LHCN-M2 (cell line): ENCODE measurements at regions not wholly inside any gene's neighbourhood (a gene's known extent, or its start where the extent isn't known, plus 50 kb on each side); places are given as distances from the start of the nearest gene placed in this dataset.
A peak's percentile ranks its signal among the peaks of the same experiment; 100 is the strongest.

Experiments used
- DNase-seq: peaks from one replicate; pipeline ENCODE4 v3.0.0-alpha.2; 2012; ENCODE audit warnings: low read depth

- peak; percentile 37 for DNase-seq
These were observed 1337.3 kb downstream of the PCDH9 start for GRCh38 chr13:65892859-65893258.

- peak; percentile 44 for DNase-seq
These were observed 1340.8 kb downstream of the PCDH9 start for GRCh38 chr13:65889368-65889767.

GRCh38 chr13:65882810-65883209, 1347.3 kb downstream of the PCDH9 start:
- no peak for DNase-seq

DNA sequence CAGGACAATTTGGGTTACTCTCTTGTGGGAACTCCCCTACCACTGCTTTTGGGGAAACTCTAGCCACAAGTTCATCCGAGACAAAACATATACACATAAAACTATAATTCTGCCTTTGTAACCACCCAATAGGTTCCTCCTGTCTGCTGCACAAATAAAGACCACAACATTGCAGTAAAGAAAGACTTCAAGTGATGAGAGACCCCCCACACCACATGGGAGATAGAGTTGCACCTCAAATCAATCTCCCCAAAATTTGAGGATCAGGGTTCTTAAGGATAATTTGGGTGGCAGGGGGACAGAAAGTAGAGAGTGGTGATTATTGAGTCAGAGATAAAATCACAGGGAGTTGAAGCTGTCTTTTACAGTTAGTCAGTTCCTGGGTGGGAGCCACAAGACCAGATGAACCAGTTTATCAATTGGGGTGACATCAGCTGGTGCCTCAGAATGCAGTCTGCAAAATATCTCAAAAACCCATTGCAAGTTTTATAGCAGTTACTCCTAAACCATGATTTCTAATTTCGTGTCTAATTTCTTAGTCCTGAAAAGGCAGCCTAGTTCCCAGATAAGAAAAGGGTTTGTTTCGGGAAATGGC, 1348.5 kb downstream of the PCDH9 start:
- no peak for DNase-seq

DNA sequence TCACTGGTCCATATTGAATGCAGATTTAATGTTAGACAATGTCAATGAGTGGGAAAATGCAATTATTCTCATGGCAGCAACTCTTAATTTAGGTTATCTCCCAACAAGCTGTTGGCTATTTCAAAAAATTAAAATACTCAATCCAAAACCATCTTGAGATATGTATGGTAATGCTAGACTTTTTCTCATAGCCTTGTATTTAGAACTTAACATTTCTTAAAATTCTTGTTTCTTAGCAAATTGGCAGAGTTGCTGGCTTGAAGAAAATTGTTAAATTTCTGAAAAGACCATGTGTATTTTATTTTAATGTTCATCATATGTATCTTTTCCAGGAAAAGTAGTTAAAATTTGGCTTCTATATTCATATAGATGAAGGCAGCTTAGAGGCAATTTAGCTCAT, 1355.1 kb downstream of the PCDH9 start:
- no peak for DNase-seq

GRCh38 chr13:65872448-65872847, 1357.7 kb downstream of the PCDH9 start:
- no peak for DNase-seq

DNA sequence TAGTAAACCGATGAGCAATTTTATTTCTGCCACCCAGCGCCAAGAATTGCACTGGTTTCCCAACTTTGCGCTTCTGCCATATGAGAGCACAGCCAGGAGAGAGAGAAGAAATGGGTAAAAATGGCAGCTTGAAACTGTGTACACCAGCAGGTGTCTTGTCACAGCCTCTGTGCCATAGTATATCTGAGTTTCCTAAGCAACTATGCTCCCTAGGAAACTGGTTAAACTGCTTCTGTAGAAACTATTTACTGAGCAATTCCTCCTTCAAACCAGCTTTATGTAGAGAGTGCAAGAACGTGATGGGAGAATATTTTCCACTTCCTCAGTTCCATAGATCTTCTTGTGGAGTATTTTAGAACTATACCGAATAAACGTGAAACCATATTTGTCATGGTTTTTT, 1361.3 kb downstream of the PCDH9 start:
- DNase-seq: no peak

- peak; percentile 75 for DNase-seq
These were observed 1362.0 kb downstream of the PCDH9 start for GRCh38 chr13:65868099-65868498.

DNA sequence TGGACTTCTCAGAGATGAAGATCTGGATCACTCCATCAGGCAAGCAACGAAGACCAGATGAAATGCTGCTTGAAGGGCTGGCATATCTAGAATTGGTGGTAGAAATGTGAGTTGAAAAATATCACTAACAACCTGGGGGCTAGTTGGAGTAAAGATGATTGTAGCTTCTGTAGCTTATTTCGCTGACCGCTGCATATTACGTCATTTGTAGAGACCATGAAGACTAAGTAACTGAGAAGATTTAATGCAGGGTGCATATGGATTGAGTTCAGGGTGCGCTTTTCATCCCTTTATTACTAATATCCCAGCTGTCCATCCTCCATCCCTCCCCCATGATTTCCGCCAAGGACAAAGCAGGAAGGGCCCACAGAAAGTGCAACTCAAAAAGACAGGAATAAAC, 1364.0 kb downstream of the PCDH9 start:
- DNase-seq: no peak

GRCh38 chr13:65865206-65865605, 1364.9 kb downstream of the PCDH9 start:
- no peak for DNase-seq

DNA sequence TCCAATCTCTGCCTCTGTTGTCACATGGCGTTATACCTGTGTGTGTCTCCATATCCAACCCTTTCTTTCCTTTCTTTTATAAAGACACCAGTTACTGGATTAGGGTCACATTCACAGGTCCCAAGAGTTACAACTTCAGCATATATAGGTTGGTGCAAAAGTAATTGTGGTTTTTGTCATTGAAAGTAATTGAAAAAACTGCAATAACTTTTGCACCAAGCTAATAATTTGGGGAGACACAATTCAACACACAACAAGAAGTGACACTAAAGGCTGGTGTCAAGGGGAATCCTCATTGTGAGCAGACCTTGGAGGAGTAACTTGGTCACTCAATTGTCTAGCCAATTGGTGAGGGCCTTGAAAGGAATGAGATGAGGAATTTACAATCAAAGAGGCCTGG, 1366.1 kb downstream of the PCDH9 start:
- no peak for DNase-seq

DNA sequence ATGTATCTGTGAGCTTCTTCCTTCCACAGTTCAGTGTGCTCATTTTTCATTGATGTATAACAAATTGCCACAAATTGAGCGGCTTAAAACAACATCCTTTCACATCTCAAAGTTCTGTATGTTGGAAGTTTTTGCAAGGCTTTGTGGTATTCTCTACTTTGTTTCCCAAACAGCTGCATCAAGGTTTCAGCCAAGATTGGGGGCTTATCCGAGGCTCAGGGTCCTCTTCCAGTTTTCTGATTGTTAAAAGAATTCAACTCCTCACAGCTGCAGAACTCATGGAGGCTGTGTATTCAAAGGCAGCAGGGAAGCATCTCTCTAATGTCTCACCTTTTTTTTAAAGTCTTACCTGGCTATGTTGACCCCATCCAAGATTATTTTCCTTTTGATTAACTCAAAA, 1369.8 kb downstream of the PCDH9 start:
- no peak for DNase-seq

DNA sequence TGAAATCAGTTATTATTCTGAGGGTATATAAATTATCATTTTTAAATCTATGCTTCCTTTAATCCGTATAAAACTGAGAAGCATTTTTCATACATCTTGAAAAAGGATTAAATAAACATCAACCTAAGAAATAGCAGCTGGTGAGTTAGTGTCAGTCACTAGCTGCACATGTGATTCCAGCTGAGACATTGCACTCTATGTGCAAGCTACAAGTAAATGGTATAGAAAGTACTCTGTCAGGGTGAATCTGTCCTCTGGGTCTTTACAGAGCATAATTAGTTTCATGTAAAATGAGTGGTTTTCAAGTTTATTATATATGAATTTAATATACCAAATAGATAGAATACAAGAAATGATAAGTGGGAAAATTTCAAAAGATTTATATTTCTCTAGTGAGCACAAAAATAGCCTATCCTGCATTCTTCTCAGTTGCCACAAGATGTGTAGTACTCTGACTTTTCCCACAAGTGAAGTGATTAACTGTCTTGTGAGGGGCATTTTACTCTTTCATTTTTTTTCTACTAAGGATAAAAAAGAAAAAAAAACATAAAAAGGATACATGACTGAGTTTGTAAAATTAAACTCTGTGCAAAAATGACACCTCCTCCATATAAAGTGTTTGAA, 1372.1 kb downstream of the PCDH9 start:
- DNase-seq: peak; percentile 41

DNA sequence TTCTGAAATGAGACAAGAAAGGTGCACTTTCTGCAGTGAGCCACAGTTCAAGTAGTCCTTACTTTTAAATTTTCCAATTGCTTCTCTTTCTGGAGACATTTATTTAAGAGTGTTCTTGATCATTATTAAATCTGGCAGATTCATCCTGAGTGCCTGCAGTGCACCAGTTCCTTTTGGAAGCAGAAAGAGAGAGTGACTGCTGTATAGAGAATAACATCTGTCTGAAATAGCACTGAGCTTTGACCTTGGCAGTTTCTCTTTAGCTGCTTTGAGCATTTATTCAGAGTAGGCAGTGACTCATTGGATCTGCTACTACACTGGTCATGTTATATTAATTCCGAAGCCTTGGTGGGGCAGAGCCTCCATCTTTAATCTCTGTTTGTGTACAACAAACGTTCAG, 1373.7 kb downstream of the PCDH9 start:
- peak; percentile 86 for DNase-seq

- peak; percentile 65 for DNase-seq
These were observed 1374.8 kb downstream of the PCDH9 start for GRCh38 chr13:65855242-65855805.

DNA sequence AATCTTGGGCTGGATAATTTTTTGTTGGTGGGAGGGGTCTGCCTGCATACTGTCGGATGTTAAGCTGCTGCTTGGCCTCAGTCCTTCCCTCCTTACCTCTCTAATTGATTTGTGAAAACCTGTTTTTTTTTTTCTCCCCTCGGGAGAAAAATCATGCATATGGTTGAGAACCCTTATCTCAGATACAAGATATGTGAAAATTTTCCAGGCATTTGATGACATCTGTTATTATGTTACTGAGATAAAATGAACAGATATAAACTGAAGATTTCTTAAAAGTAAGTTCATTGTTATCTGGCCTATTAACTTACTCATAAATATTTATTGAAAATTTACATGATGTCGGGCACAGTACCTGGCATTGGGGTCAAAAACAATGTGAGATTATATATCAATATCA, 1375.7 kb downstream of the PCDH9 start:
- DNase-seq: no peak

GRCh38 chr13:65844266-65844841, 1385.8 kb downstream of the PCDH9 start:
- DNase-seq: no peak

- DNase-seq: no peak
These were observed 1386.8 kb downstream of the PCDH9 start for GRCh38 chr13:65843314-65843731.

DNA sequence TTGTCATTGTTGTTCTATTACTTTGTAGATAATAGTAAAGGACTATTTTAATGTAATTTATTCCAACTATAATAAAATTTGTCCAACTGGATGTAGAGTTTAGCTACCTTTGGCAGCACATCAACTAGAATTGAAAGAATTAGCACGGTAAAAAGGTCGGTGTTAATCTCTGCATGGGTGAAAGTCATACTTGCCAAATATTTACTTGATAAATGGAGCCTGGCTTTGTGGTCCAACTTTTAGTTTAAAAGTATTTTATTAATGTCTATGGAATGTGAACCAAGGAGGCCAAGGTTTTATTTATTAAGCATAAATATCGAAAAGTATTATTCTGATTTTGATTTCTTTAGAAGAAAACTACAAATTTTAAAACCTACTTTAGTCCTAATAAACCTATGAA, 1389.0 kb downstream of the PCDH9 start:
- no peak for DNase-seq

DNA sequence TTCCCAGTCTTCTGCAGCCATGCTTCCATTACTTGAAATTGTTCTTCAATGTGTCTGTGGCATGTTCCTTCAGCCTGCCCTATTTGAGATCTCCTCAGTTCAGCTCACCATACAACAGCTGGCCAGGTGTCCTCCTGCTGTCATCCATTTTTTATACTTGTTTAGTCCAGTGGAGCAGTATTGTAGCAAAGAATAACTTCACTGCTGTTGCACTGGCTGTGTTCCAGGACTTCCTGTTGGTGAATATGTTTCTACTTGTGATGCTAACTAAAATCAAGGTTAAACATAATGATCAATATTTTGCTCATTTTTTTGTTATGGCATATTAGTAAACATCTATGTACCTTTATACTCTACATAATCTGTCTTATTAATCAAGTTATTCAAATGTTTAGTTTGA, 1394.1 kb downstream of the PCDH9 start:
- peak; percentile 8 for DNase-seq

GRCh38 chr13:65834897-65835296, 1395.2 kb downstream of the PCDH9 start:
- no peak for DNase-seq

DNA sequence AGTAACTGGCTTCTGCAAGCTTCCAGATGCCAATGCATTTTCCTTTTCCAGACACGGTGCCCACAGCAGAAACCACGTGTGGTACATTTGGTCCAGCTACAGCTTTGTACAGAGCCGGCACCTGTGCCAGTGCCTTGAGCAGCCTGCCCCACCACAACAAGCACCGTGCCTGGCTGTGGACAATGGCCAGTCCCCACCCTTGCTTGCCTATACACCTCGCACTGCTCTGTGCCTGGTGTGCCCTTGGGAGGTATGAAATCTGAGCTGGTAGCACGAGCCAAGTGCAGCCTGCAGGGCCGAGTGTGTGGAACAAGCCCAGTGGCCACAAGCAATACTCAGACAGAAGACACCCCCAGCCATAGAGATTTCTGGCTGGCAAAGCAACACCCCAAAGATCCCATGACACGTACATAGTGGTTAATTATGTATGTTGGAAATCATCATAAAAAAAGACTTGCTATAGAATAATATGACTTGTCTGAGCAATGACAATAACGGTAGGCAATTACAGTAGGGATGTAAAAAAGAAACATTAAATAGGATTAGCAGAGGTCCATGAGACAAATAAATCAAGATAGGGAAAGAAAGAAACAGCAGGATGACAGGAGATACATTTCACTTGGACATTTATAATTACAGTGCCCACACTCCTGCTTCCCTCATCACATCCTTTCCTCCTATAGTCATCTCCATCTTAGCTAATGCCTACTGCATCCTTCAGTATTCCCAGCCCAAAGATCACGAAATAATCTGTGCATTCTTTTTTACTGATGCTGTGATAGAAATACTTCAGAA, 1399.5 kb downstream of the PCDH9 start:
- no peak for DNase-seq
